HEK293 (cell line): ENCODE measurements at regions not wholly inside any gene's neighbourhood (a gene's known extent, or its start where the extent isn't known, plus 50 kb on each side); places are given as distances from the start of the nearest gene placed in this dataset.

Experiments
- CTCF ChIA-PET: fragments of 350-600 bp; formaldehyde crosslinking; extraction: SDS; loops from one replicate; lab custom pipeline; 2021; ENCODE audit warnings: antibody characterized with exemption; lab: Yijun Ruan, JAX
- POLR2A ChIA-PET: fragments of 300-600 bp; formaldehyde crosslinking; extraction: SDS; loops from one replicate; lab custom pipeline; 2020; ENCODE audit warnings: antibody characterized with exemption, inconsistent platforms; lab: Yijun Ruan, JAX
- H3K27ac ChIP-seq: fragments of 200-500 bp; sonication (Bioruptor generic); 2 replicates; pipeline ENCODE4 v1.5.1; 2014; ENCODE audit warnings: low read depth, low read length, control low read depth, inconsistent platforms; ENCODE audit errors: extremely low read depth
- H3K36me3 ChIP-seq, 2 experiments: fragments of 200-500 bp in 1 of 2; sonication (Bioruptor generic) in 1 of 2; 1 replicate in 1 of 2; 2 replicates in 1 of 2; pipeline ENCODE4 v1.5.1; 2014 to 2017; ENCODE audit warnings: inconsistent platforms in 2 of 2, low read length in 2 of 2; ENCODE audit not compliant: control insufficient read depth in 2 of 2, insufficient read depth in 1 of 2
- H3K4me1 ChIP-seq: fragments of 200-500 bp; sonication (Bioruptor generic); 2 replicates; pipeline ENCODE4 v1.5.1; 2014; ENCODE audit warnings: mild to moderate bottlenecking, low read length, inconsistent platforms; ENCODE audit not compliant: control insufficient read depth, insufficient read depth
- H3K4me3 ChIP-seq: 2 replicates; pipeline ENCODE4 v1.5.1; 2011; ENCODE audit warnings: low read depth, mild to moderate bottlenecking, control low read depth, low read length, moderate library complexity
- H3K9me3 ChIP-seq: fragments of 200-500 bp; sonication (Bioruptor generic); 2 replicates; pipeline ENCODE4 v1.5.1; 2014; ENCODE audit warnings: low read depth, low read length, inconsistent platforms; ENCODE audit not compliant: control insufficient read depth, insufficient read depth
- EGR2 ChIP-seq: fragments of 450-650 bp; formaldehyde crosslinking; IDR thresholded peaks from 2 replicates; pipeline ENCODE4 v1.5.1; 2016; ENCODE audit warnings: low read depth, missing biosample characterization, missing genetic modification characterization
- GFI1B ChIP-seq: fragments of 450-650 bp; formaldehyde crosslinking; IDR thresholded peaks from 2 replicates; pipeline ENCODE4 v1.5.1; 2016; ENCODE audit warnings: missing biosample characterization, missing genetic modification characterization
- GLIS2 ChIP-seq: fragments of 450-650 bp; formaldehyde crosslinking; IDR thresholded peaks from 2 replicates; pipeline ENCODE4 v1.5.1; 2016; ENCODE audit warnings: missing biosample characterization, missing genetic modification characterization
- KLF1 ChIP-seq: fragments of 450-650 bp; formaldehyde crosslinking; IDR thresholded peaks from 2 replicates; pipeline ENCODE4 v1.5.1; 2016; ENCODE audit warnings: missing biosample characterization, missing genetic modification characterization
- MZF1 ChIP-seq: fragments of 450-650 bp; formaldehyde crosslinking; IDR thresholded peaks from 2 replicates; pipeline ENCODE4 v1.5.1; 2017; ENCODE audit warnings: missing biosample characterization, missing genetic modification characterization, borderline replicate concordance
- PRDM6 ChIP-seq: fragments of 450-650 bp; formaldehyde crosslinking; IDR thresholded peaks from 2 replicates; pipeline ENCODE4 v1.5.1; 2017; ENCODE audit warnings: missing biosample characterization, missing genetic modification characterization
- RBAK ChIP-seq: fragments of 450-650 bp; formaldehyde crosslinking; IDR thresholded peaks from 2 replicates; pipeline ENCODE4 v1.5.1; 2016; ENCODE audit warnings: missing biosample characterization, missing genetic modification characterization
- SP2 ChIP-seq: fragments of 450-650 bp; formaldehyde crosslinking; IDR thresholded peaks from 2 replicates; pipeline ENCODE4 v1.5.1; 2016; ENCODE audit warnings: missing biosample characterization, missing genetic modification characterization
- TCF7L2 ChIP-seq: IDR thresholded peaks from 2 replicates; pipeline ENCODE4 v1.6.1; 2011; ENCODE audit warnings: low read depth, mild to moderate bottlenecking, inconsistent platforms, low read length, moderate library complexity, borderline replicate concordance
- TSHZ1 ChIP-seq: fragments of 450-650 bp; formaldehyde crosslinking; IDR thresholded peaks from 2 replicates; pipeline ENCODE4 v1.5.1; 2016; ENCODE audit warnings: missing biosample characterization, missing genetic modification characterization, borderline replicate concordance
- ZBTB20 ChIP-seq: fragments of 450-650 bp; formaldehyde crosslinking; IDR thresholded peaks from 2 replicates; pipeline ENCODE4 v1.5.1; 2016; ENCODE audit warnings: missing biosample characterization, missing genetic modification characterization
- ZBTB21 ChIP-seq: fragments of 450-650 bp; formaldehyde crosslinking; IDR thresholded peaks from 2 replicates; pipeline ENCODE4 v1.5.1; 2017; ENCODE audit warnings: missing biosample characterization, missing genetic modification characterization
- ZNF121 ChIP-seq: fragments of 450-650 bp; formaldehyde crosslinking; IDR thresholded peaks from 2 replicates; pipeline ENCODE4 v1.5.1; 2016; ENCODE audit warnings: missing biosample characterization, missing genetic modification characterization
- ZNF140 ChIP-seq: fragments of 450-650 bp; formaldehyde crosslinking; IDR thresholded peaks from 2 replicates; pipeline ENCODE4 v1.5.1; 2016; ENCODE audit warnings: missing biosample characterization, missing genetic modification characterization
- ZNF148 ChIP-seq: fragments of 450-650 bp; formaldehyde crosslinking; IDR thresholded peaks from 2 replicates; pipeline ENCODE4 v1.5.0; 2017; ENCODE audit warnings: missing biosample characterization, missing genetic modification characterization, borderline replicate concordance
- ZNF18 ChIP-seq: fragments of 450-650 bp; formaldehyde crosslinking; IDR thresholded peaks from 2 replicates; pipeline ENCODE4 v1.5.1; 2016; ENCODE audit warnings: missing biosample characterization, missing genetic modification characterization
- ZNF2 ChIP-seq: fragments of 450-650 bp; formaldehyde crosslinking; IDR thresholded peaks from 2 replicates; pipeline ENCODE4 v1.5.1; 2016; ENCODE audit warnings: missing biosample characterization, missing genetic modification characterization
- ZNF394 ChIP-seq: fragments of 450-650 bp; formaldehyde crosslinking; IDR thresholded peaks from 2 replicates; pipeline ENCODE4 v1.5.1; 2016; ENCODE audit warnings: missing biosample characterization, missing genetic modification characterization, mild to moderate bottlenecking, moderate library complexity, borderline replicate concordance
- ZNF426 ChIP-seq: fragments of 450-650 bp; formaldehyde crosslinking; IDR thresholded peaks from 2 replicates; pipeline ENCODE4 v1.5.1; 2017; ENCODE audit warnings: missing biosample characterization, missing genetic modification characterization, mild to moderate bottlenecking, inconsistent platforms, moderate library complexity
- ZNF449 ChIP-seq: fragments of 450-650 bp; formaldehyde crosslinking; IDR thresholded peaks from 2 replicates; pipeline ENCODE4 v1.5.1; 2017; ENCODE audit warnings: missing biosample characterization, mild to moderate bottlenecking, missing genetic modification characterization, moderate library complexity
- ZNF48 ChIP-seq: fragments of 450-650 bp; formaldehyde crosslinking; IDR thresholded peaks from 2 replicates; pipeline ENCODE4 v1.5.1; 2016; ENCODE audit warnings: missing biosample characterization, missing genetic modification characterization
- ZNF521 ChIP-seq: fragments of 450-650 bp; formaldehyde crosslinking; IDR thresholded peaks from 2 replicates; pipeline ENCODE4 v1.5.1; 2017; ENCODE audit warnings: missing biosample characterization, mild to moderate bottlenecking, missing genetic modification characterization
- ZNF571 ChIP-seq: fragments of 450-650 bp; formaldehyde crosslinking; IDR thresholded peaks from 2 replicates; pipeline ENCODE4 v1.5.0; 2017; ENCODE audit warnings: missing biosample characterization, missing genetic modification characterization
- ZNF600 ChIP-seq: fragments of 450-650 bp; formaldehyde crosslinking; IDR thresholded peaks from 2 replicates; pipeline ENCODE4 v1.5.1; 2016; ENCODE audit warnings: missing biosample characterization, missing genetic modification characterization
- ZNF610 ChIP-seq: fragments of 450-650 bp; formaldehyde crosslinking; IDR thresholded peaks from 2 replicates; pipeline ENCODE4 v1.5.1; 2016; ENCODE audit warnings: missing biosample characterization, missing genetic modification characterization, borderline replicate concordance
- ZNF777 ChIP-seq: fragments of 450-650 bp; formaldehyde crosslinking; IDR thresholded peaks from 2 replicates; pipeline ENCODE4 v1.5.1; 2017; ENCODE audit warnings: missing biosample characterization, missing genetic modification characterization, borderline replicate concordance
- ZNF792 ChIP-seq: fragments of 450-650 bp; formaldehyde crosslinking; IDR thresholded peaks from 2 replicates; pipeline ENCODE4 v1.5.1; 2016; ENCODE audit warnings: missing biosample characterization, missing genetic modification characterization

GRCh38 chr7:17104419-17104818 is 194.0 kb upstream of the AHR start (continued):
- no peak for TF ChIP-seq TSHZ1
- TF ChIP-seq GFI1B (tag by site-specific recombination) = no peak
- no peak for TF ChIP-seq ZNF48
- no peak for TF ChIP-seq ZBTB21 (tag by site-specific recombination)
- TF ChIP-seq TCF7L2 = no peak
- TF ChIP-seq ZNF792 (tag by site-specific recombination) = no peak
- TF ChIP-seq EGR2 = no peak
- no peak for TF ChIP-seq ZNF2 (tag by site-specific recombination)
- no peak for TF ChIP-seq ZNF521
- TF ChIP-seq ZNF148 (tag by site-specific recombination) = no peak
- no peak for TF ChIP-seq ZNF610 (tag by site-specific recombination)

- H3K27ac ChIP-seq = no peak overlapping the region
- no peak for TF ChIP-seq ZNF140 (tag by site-specific recombination)
- TF ChIP-seq ZNF18 (tag by site-specific recombination) = no peak
- TF ChIP-seq SP2 (tag by site-specific recombination) = no peak
- TF ChIP-seq ZNF777 (tag by site-specific recombination) = no peak
- no peak for TF ChIP-seq ZNF426 (tag by site-specific recombination)
- no peak for TF ChIP-seq ZNF394
- no peak for TF ChIP-seq ZNF571 (tag by site-specific recombination)
- no peak for TF ChIP-seq GLIS2 (tag by site-specific recombination)
- no peak for TF ChIP-seq ZBTB20 (tag by site-specific recombination)
- no peak for TF ChIP-seq KLF1
- TF ChIP-seq MZF1 (tag by site-specific recombination) = no peak
- no peak for TF ChIP-seq PRDM6
- TF ChIP-seq ZNF600 (tag by site-specific recombination) = no peak
- no peak for TF ChIP-seq RBAK (tag by site-specific recombination)
- TF ChIP-seq ZNF121 (tag by site-specific recombination) = no peak
- no peak for TF ChIP-seq ZNF449
- TF ChIP-seq, all 188 proteins: peak for 0
- no peaks in the 10 kb centered on the region for H3K4me1 ChIP-seq
- no peaks in the 10 kb centered on the region for H3K9me3 ChIP-seq
- ChIA-PET POLR2A (no interaction called here), CTCF (interaction anchor here (0.6 kb wide), 1 partner anchor 42 kb away, joined by 3 read pairs; no protein-coding TSS in a partner anchor)
- H3K4me3 ChIP-seq = no peak overlapping the region
- H3K36me3 ChIP-seq = no peaks in the 10 kb centered on the region
These were observed 192.8 kb upstream of the AHR start for GRCh38 chr7:17105701-17106100.
